GM06990 (cell line): ENCODE measurements at regions not wholly inside any gene's neighbourhood (a gene's known extent, or its start where the extent isn't known, plus 50 kb on each side); places are given as distances from the start of the nearest gene placed in this dataset.
"Not testable (repeated sequence)": the region's sequence is repeated elsewhere in the genome, so short reads cannot be mapped to it uniquely, and the experiment has no call there.

Experiments
- DNase-seq: peaks from one replicate; pipeline ENCODE4 v3.0.0-alpha.2; 2011; ENCODE audit not compliant: insufficient read length; ENCODE audit errors: extremely low read depth
- H3K27me3 ChIP-seq: replicated peaks from 2 replicates; pipeline ENCODE4 v1.6.0; 2011; ENCODE audit warnings: low read length; ENCODE audit not compliant: control insufficient read depth, insufficient read depth
- H3K36me3 ChIP-seq: 2 replicates; pipeline ENCODE4 v1.5.1; 2011; ENCODE audit warnings: low read length; ENCODE audit not compliant: control insufficient read depth, insufficient read depth
- H3K4me3 ChIP-seq: replicated peaks from 2 replicates; pipeline ENCODE4 v1.5.1; 2011; ENCODE audit warnings: low read depth, mild to moderate bottlenecking, control low read depth, low read length
- CTCF ChIP-seq: IDR thresholded peaks from 2 replicates; pipeline ENCODE4 v1.5.1; 2011; ENCODE audit warnings: low read length, control low read depth, mild to moderate bottlenecking, inconsistent platforms; ENCODE audit not compliant: insufficient read depth, poor library complexity, severe bottlenecking

GRCh38 chr18:1760901-1761300 is 810.4 kb downstream of the METTL4 start:
- H3K36me3 ChIP-seq = no peaks in the 10 kb centered on the region
- no peak for TF ChIP-seq CTCF
- DNase-seq = no peak
- no peaks in the 10 kb centered on the region for H3K27me3 ChIP-seq
- H3K4me3 ChIP-seq = no peak overlapping the region

GRCh38 chr18:1774261-1774660 is 797.0 kb downstream of the METTL4 start:
- Histone ChIP-seq H3K4me3 (no peak overlapping the region), H3K27me3 (no peaks in the 10 kb centered on the region), H3K36me3 (no peaks in the 10 kb centered on the region)
- no peak for DNase-seq
- TF ChIP-seq CTCF = no peak

GRCh38 chr18:1777843-1778242 is 793.5 kb downstream of the METTL4 start:
- TF ChIP-seq CTCF = no peak
- no peak for DNase-seq
- Histone ChIP-seq H3K27me3 (no peaks in the 10 kb centered on the region), H3K4me3 (no peak overlapping the region), H3K36me3 (no peaks in the 10 kb centered on the region)

- DNase-seq = no peak
- H3K36me3 ChIP-seq = no peaks in the 10 kb centered on the region
- H3K4me3 ChIP-seq = no peak overlapping the region
- no peak for TF ChIP-seq CTCF
- H3K27me3 ChIP-seq = no peaks in the 10 kb centered on the region
These were observed 792.7 kb downstream of the METTL4 start for GRCh38 chr18:1778496-1779178.

- TF ChIP-seq CTCF = no peak
- Histone ChIP-seq H3K4me3 (no peak overlapping the region), H3K36me3 (no peaks in the 10 kb centered on the region), H3K27me3 (no peaks in the 10 kb centered on the region)
- DNase-seq = no peak
These were observed 791.7 kb downstream of the METTL4 start for GRCh38 chr18:1779587-1779986.

GRCh38 chr18:1784113-1784512 is 787.2 kb downstream of the METTL4 start:
- DNase-seq = no peak
- no peak for TF ChIP-seq CTCF

GRCh38 chr18:1785980-1786379 is 785.3 kb downstream of the METTL4 start:
- H3K36me3 ChIP-seq, H3K27me3 ChIP-seq, H3K4me3 ChIP-seq, DNase-seq: not testable (repeated sequence)

More at GRCh38 chr18:1784113-1784512, 787.2 kb downstream of the METTL4 start:
- Histone ChIP-seq H3K36me3 (no peaks in the 10 kb centered on the region), H3K27me3 (no peaks in the 10 kb centered on the region), H3K4me3 (no peak overlapping the region)
